GM19023 (cell line): ENCODE measurements at regions not wholly inside any gene's neighbourhood (a gene's known extent, or its start where the extent isn't known, plus 50 kb on each side); places are given as distances from the start of the nearest gene placed in this dataset.

ENCODE experiments used
- ATAC-seq: cut with Tn5 transposase; IDR thresholded peaks from one replicate; pipeline ENCODE4 v1.9.1; 2021; ENCODE audit warnings: mild to moderate bottlenecking, moderate library complexity; ENCODE audit not compliant: unreplicated experiment

DNA sequence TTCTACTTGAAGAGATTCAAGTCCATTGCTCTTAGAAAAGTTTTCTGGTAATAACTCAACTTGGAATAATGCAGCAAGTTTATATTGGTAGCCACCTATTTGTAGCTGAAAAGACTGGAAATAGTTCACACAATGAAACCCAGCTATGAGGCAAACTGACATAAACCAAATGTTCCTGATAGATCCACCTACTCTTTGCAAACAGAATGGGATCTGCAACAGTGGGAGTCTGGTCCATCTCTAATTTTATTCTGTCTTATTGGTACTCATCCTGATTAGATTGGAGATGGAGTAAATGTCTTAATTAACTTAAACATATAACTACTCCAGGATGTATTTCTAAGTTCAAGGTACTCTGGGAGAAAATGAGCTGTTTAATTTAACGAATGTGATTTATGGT is 438.0 kb downstream of the OLFM4 start:
- no peak for ATAC-seq

- ATAC-seq, result no peak
These were observed 444.8 kb downstream of the OLFM4 start for GRCh38 chr13:53473397-53473796.

- ATAC-seq, result no peak
These were observed 446.3 kb downstream of the OLFM4 start for GRCh38 chr13:53474878-53475277.

DNA sequence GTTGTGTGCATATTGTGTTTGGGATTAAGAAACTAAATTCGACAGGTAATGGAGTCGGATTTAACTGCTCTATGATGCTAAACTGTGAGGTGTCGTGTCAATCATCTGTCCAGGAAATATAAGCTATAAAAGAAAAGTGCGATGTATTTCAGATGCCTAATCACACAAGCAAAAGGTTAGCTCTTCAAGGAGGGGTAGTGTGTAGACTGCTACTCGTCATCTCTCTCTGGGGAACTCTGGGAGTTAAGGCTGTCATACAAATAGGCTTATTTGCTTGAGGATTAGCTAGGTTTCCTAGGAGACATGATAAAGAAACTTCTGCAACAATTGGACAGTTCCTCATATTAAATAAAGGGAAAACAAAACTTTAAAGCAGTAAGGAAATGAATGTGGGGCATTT is 462.1 kb downstream of the OLFM4 start:
- ATAC-seq, result no peak

DNA sequence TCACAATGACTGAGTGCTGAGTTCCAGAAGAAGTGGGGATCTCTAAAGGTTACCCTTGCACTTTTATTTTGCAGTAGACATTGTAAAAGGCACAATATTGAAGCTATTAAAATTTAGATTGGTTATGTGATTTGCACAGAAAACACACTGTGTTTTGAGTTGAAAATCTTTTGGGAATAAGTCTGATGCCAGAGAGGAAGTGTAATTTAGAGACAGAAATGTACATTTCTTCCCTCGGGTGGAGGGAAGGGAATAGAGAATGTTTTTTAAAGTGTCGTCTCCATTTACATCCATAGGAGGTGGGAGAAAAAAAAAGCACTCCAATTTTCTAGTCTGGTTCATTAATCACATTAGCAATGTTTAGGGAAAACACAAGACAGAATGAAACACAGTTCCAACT is 465.8 kb downstream of the OLFM4 start:
- ATAC-seq, result no peak

- no peak for ATAC-seq
These were observed 471.0 kb downstream of the OLFM4 start for GRCh38 chr13:53499576-53500133.

GRCh38 chr13:53501387-53501786 is 472.8 kb downstream of the OLFM4 start:
- no peak for ATAC-seq

- no peak for ATAC-seq
These were observed 479.1 kb downstream of the OLFM4 start for GRCh38 chr13:53507741-53508140.

DNA sequence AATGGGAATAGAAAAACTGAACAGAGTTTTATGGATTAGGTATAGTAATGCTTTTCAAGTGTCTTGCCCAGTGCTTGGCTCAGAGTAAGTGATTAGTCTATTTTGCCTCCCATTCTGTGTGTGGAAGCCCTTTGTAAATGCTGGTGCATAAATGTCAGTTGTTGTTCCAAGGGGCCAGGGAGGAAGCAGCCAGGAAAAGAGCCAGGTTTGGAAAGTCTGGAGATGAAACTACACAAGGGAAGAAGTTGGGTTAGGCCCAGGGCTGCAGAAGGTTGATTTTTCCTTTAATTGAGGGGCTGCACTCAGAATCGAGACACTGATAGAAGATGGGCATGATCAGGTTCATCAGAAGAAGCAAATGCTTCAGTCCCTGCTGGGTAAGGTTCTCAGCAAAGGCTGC is 484.0 kb downstream of the OLFM4 start:
- no peak for ATAC-seq

- ATAC-seq, result no peak
These were observed 484.6 kb downstream of the OLFM4 start for GRCh38 chr13:53513226-53513625.

DNA sequence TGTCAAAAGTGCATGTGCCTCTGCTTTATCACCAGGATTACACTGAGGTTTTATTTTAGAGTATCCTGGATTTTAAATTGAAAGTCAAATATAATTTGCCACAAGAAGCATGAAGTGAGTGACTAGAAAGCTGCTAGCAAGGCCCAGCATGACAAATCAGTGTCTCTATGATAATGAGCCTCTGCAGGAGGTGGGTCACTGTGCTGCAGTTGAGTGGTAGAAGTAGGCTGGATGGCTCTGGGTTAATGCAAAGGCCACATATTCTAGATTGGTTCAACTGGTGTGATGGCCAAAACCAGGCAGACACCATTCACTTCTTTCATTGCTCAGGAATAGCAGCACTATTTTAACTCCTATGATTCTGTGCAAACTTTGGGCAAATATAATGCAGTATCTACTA is 491.5 kb downstream of the OLFM4 start:
- ATAC-seq, result no peak

DNA sequence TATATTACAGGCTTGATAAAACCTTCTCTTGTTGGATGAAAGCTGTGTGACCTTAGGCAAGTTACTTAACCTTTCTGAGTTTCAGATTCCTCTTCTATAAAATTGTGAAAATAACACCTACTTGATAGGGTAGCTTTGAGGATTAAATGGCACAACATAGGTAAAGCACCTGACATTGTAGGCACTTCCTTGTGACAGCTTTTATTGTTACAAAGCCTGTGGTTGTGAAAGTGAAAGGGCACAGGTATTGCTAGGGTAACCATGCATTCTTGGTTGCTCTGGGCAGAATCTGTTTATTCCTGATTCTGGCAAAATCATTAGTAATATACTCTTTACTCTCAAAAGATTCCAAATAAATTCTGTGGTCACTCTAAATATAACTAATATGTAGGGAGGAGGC is 493.4 kb downstream of the OLFM4 start:
- no peak for ATAC-seq

DNA sequence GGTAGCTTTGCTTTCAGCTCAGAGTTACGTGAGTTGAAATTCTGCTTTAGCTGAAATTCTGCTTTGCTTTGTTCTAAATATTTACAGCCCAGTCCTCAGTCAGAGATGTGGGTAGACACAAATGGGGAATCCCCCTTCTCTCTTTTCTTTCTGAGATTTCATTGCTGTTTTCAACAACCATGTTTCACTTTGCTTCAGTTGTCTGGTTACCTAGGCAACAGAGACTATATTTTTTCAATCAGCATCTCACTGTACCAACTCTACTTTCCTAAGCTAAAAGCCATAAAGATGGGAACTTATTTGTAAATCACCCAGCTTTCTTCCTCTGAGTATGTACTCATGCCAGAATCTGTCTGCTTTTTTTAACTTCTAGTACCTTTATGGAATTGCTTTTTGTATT is 509.0 kb downstream of the OLFM4 start:
- no peak for ATAC-seq

- ATAC-seq, result no peak
These were observed 516.8 kb downstream of the OLFM4 start for GRCh38 chr13:53545340-53545941.

DNA sequence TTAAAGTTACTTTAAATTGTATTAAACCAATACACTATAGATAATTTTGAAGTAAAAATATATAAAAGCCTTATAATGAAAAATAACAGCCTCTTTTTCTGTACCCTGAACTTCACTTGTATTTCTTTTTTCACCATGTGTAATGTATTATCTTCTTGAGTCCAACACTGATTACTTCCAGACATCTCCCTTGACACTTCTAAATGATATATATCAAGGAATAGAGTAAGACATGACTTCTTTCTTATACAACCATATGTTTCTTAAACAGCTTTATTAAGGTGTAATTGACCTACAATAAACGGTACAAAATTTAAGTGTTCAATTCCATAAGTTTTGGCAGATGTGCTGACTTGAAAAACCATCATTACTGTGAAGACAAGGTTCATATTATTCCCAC is 531.9 kb downstream of the OLFM4 start:
- ATAC-seq, result no peak

GRCh38 chr13:53562419-53562818 is 533.8 kb downstream of the OLFM4 start:
- ATAC-seq, result no peak

DNA sequence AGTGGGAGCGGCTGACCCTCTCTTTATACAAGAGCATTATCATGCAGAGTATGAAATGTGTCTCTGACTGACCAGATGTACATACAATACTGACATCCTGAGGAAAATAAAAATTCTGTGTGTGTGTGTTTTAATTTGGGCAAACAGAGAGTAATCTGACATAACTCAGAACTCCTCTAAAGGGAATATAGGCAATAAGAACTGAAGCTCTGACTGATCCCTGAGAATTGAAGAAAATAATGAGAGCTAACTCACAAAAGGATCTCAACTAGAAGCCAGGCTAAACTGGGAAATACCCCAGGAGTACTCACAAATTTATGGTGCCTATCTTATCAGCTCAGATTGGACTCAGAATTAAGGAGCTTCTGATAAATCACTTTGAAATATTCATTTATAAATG is 539.9 kb downstream of the OLFM4 start:
- no peak for ATAC-seq

DNA sequence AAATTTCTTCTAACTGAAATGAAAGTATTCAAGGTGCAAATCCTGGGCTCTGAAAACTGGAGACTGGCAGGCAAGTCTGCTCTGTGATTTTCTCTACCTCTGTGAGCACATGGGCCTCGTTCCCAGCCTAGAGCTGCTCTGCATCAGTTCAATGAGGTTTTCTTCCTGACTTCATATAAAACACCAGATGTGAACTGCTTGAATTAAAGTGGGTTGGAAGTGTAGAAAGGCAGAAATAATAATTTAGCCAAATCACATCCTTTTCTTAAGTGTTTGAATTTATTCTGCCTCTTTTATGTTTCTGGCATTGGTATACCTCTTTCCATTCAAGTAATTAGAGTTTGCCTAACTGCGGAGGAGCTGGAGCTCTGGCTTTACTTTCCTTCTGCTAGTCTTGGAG is 540.8 kb downstream of the OLFM4 start:
- ATAC-seq, result no peak

DNA sequence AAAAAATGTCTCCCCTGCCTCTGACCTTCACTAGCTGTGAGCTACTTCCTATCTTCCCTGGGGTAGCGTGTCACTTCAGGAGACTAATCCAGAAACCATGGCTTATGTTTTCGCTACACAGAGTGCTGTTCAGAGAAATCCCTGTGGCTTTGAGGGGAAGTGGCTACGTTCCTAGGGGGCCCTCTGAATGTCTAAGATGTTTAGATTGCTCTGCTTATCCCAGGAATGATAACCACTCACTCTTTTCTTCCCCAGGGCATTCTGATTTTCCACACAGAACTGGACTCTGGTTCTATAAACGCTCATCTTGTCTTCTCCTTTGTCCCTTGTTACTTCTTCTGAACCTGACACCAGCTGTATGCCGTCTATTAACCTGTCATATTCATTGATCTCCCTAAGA is 572.5 kb downstream of the OLFM4 start:
- no peak for ATAC-seq

- ATAC-seq, result no peak
These were observed 576.7 kb downstream of the OLFM4 start for GRCh38 chr13:53605326-53605725.

- no peak for ATAC-seq
These were observed 583.6 kb downstream of the OLFM4 start for GRCh38 chr13:53612200-53612599.

GRCh38 chr13:53622456-53622855 is 593.8 kb downstream of the OLFM4 start:
- no peak for ATAC-seq

DNA sequence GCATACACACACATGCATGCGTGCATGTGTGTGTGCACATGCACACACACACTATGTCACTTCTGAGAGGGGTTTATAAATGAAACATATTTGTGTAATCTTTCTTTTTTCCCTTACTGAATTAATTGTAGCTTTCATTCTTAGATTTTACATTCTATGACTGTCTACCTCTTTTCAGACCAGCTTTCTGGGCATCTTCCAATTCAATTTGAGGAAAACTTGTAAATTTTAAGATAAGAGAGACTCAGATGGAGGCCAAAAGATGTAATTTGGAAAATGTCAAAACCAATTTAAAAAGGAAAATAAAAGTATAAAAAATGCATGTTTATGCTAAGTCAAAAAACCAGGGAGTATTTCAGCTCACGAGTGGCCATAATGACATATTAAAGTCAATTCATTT is 594.5 kb downstream of the OLFM4 start:
- ATAC-seq, result no peak
